NB4 (cell line): ENCODE measurements at regions not wholly inside any gene's neighbourhood (a gene's known extent, or its start where the extent isn't known, plus 50 kb on each side); places are given as distances from the start of the nearest gene placed in this dataset.

Experiments
- MYC ChIP-seq: IDR thresholded peaks from 2 replicates; pipeline ENCODE4 v1.6.1; 2011; ENCODE audit warnings: low read depth, low read length
- POLR2A ChIP-seq: IDR thresholded peaks from 2 replicates; pipeline ENCODE4 v1.6.1; 2011; ENCODE audit warnings: mild to moderate bottlenecking; ENCODE audit not compliant: insufficient read length; ENCODE audit errors: extremely low read depth
- TF ChIP-seq, protein P1 (sequence below): IDR thresholded peaks from one replicate; pipeline ENCODE4 v1.5.1; 2012; ENCODE audit warnings: low read depth, low read length
- TF ChIP-seq, protein P2 (sequence below): IDR thresholded peaks from 2 replicates; pipeline ENCODE4 v1.6.1; 2011; ENCODE audit warnings: low read depth, low read length

DNA sequence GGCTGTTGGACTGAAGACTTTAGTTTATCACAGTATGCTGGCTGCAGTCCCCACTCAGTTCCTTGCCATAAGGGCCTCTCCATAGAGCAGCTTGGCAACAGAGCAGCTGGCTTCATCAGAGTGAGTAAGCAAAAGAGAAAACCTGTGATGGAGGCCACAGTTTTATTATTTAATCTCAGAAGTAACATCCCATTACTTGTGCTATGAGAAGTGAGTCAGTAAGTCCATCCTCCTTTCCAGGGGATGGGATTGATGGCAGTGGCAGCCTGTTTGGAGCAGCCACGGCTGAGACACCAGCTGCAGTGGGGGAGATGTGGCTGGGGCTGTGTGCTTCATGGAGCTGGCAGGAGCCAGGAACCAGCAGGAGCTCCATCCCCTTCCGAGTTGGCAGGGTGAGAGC lies 138.5 kb upstream of the SRRM4 start:
- TF ChIP-seq, protein P1, sequence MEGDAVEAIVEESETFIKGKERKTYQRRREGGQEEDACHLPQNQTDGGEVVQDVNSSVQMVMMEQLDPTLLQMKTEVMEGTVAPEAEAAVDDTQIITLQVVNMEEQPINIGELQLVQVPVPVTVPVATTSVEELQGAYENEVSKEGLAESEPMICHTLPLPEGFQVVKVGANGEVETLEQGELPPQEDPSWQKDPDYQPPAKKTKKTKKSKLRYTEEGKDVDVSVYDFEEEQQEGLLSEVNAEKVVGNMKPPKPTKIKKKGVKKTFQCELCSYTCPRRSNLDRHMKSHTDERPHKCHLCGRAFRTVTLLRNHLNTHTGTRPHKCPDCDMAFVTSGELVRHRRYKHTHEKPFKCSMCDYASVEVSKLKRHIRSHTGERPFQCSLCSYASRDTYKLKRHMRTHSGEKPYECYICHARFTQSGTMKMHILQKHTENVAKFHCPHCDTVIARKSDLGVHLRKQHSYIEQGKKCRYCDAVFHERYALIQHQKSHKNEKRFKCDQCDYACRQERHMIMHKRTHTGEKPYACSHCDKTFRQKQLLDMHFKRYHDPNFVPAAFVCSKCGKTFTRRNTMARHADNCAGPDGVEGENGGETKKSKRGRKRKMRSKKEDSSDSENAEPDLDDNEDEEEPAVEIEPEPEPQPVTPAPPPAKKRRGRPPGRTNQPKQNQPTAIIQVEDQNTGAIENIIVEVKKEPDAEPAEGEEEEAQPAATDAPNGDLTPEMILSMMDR: no peak
- TF ChIP-seq POLR2A (no peak), MYC (no peak)
- TF ChIP-seq, protein P2, sequence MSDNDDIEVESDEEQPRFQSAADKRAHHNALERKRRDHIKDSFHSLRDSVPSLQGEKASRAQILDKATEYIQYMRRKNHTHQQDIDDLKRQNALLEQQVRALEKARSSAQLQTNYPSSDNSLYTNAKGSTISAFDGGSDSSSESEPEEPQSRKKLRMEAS: no peak
